ENCODE measurements at regions not wholly inside any gene's neighbourhood (a gene's known extent, or its start where the extent isn't known, plus 50 kb on each side); places are given as distances from the start of the nearest gene placed in this dataset.

DNA sequence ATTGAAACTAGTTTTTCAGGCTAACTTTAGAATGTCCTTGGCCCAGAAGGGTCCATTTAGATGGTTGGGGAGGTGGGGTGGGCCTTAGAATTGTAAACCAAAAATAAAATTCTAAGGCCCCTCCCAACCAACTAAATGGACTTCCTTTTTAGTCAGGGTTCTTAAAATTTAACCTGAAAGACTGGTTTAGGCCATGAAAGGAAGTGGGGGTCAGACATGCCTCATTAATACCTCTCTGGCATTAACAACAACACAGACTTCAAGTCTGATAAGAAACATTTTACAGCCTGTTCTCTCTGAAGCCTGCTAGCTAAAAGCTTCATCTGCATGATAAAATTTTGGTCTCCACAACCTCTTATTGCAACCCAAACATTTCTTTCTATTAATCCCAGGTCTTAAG is 65.5 kb upstream of the TNC start:
- Histone ChIP-seq H3K27ac (ENCODE audit: low read length) (no peak overlapping the region), H3K27me3 (ENCODE audit: control insufficient read depth, insufficient read depth, low read length) (no peaks in the 10 kb centered on the region), H3K36me3 (ENCODE audit: control insufficient read depth, insufficient read depth, low read length) (no peaks in the 10 kb centered on the region), H3K4me3 (ENCODE audit: low read depth in 2 of 2, low read length in 2 of 2) (no peak overlapping the region), H3K4me1 (ENCODE audit: control insufficient read depth, insufficient read depth, low read length) (no peaks in the 10 kb centered on the region), H3K9me3 (ENCODE audit: control insufficient read depth, insufficient read depth, low read depth, low read length) (no peaks in the 10 kb centered on the region)
- POLR2A ChIA-PET, result no interaction called here
- BruUV-seq (replicated peaks), result no TSS peak
- in situ Hi-C loops (cut with HindIII; ENCODE audit: low pct_unique_long_range_greater_than_20kb, low sequenced_read_pairs), result no loop called here
- DNase-seq (ENCODE audit: low read depth, low spot score), result no peak
- no peak for ATAC-seq
- CTCF ChIA-PET, result no interaction called here
- TF ChIP-seq, protein P1, sequence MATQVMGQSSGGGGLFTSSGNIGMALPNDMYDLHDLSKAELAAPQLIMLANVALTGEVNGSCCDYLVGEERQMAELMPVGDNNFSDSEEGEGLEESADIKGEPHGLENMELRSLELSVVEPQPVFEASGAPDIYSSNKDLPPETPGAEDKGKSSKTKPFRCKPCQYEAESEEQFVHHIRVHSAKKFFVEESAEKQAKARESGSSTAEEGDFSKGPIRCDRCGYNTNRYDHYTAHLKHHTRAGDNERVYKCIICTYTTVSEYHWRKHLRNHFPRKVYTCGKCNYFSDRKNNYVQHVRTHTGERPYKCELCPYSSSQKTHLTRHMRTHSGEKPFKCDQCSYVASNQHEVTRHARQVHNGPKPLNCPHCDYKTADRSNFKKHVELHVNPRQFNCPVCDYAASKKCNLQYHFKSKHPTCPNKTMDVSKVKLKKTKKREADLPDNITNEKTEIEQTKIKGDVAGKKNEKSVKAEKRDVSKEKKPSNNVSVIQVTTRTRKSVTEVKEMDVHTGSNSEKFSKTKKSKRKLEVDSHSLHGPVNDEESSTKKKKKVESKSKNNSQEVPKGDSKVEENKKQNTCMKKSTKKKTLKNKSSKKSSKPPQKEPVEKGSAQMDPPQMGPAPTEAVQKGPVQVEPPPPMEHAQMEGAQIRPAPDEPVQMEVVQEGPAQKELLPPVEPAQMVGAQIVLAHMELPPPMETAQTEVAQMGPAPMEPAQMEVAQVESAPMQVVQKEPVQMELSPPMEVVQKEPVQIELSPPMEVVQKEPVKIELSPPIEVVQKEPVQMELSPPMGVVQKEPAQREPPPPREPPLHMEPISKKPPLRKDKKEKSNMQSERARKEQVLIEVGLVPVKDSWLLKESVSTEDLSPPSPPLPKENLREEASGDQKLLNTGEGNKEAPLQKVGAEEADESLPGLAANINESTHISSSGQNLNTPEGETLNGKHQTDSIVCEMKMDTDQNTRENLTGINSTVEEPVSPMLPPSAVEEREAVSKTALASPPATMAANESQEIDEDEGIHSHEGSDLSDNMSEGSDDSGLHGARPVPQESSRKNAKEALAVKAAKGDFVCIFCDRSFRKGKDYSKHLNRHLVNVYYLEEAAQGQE (IDR thresholded peaks at IDR 0.05; ENCODE audit: insufficient read depth in 1 of 2, low read depth in 2 of 2, low read length in 1 of 2), result no peak
- TF ChIP-seq CTCF (IDR thresholded peaks at IDR 0.05) (no peak), TCF7L2 (IDR thresholded peaks at IDR 0.05; ENCODE audit: low read depth, low read length) (no peak)
- intact Hi-C loops (cut with micrococcal nuclease; ENCODE audit: unreplicated experiment), result no loop called here

DNA sequence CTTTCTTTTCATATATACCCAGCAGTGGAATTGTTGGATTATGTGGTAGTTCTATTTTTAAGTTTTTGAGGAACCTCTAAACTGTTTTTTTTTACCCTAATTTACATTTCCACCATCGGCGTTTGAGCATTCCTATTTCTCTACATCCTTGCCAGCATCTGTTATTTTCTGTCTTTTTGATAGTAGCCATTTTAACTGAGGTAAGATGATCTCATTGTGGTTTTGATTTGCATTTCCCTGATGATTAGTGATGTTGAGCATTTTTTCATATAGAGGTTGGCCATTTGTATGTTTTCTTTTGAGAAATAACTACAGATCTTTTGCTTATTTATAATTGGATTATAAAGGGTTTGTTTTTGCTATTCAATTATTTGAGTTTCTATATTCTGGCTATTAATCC is 71.7 kb upstream of the TNC start:
- CTCF ChIA-PET, result no interaction called here
- no peak for TF ChIP-seq CTCF (IDR thresholded peaks at IDR 0.05)
- no peak for TF ChIP-seq SIN3A (IDR thresholded peaks at IDR 0.05; ENCODE audit: borderline replicate concordance, insufficient read depth, low read depth, low read length)
- TF ChIP-seq, protein P1 (IDR thresholded peaks at IDR 0.05; ENCODE audit: insufficient read depth in 1 of 2, low read depth in 2 of 2, low read length in 1 of 2), result no peak
- TF ChIP-seq POLR2AphosphoS5 (IDR thresholded peaks at IDR 0.05; ENCODE audit: low read depth, low read length), result no peak
- no peak for TF ChIP-seq TCF7L2 (IDR thresholded peaks at IDR 0.05; ENCODE audit: low read depth, low read length)
- in situ Hi-C loops (cut with HindIII; ENCODE audit: low pct_unique_long_range_greater_than_20kb, low sequenced_read_pairs) (no loop called here), intact Hi-C loops (cut with micrococcal nuclease; ENCODE audit: unreplicated experiment) (no loop called here)
- POLR2A ChIA-PET, result no interaction called here
- Histone ChIP-seq H3K36me3 (ENCODE audit: control insufficient read depth, insufficient read depth, low read length) (no peaks in the 10 kb centered on the region), H3K4me1 (ENCODE audit: control insufficient read depth, insufficient read depth, low read length) (no peaks in the 10 kb centered on the region), H3K27me3 (ENCODE audit: control insufficient read depth, insufficient read depth, low read length) (no peaks in the 10 kb centered on the region), H3K4me3 (ENCODE audit: low read depth in 2 of 2, low read length in 2 of 2) (no peak overlapping the region), H3K27ac (ENCODE audit: low read length) (no peak overlapping the region), H3K9me3 (ENCODE audit: control insufficient read depth, insufficient read depth, low read depth, low read length) (no peaks in the 10 kb centered on the region)
- DNase-seq (ENCODE audit: low read depth, low spot score) (no peak), ATAC-seq (no peak)
- no TSS peak for BruUV-seq (replicated peaks)
